MM.1S (cell line): ENCODE measurements at regions not wholly inside any gene's neighbourhood (a gene's known extent, or its start where the extent isn't known, plus 50 kb on each side); places are given as distances from the start of the nearest gene placed in this dataset.

Source experiments
- DNase-seq: peaks from one replicate; pipeline ENCODE4 v3.0.0-alpha.2; 2015
- H2AFZ ChIP-seq: fragments of 300-600 bp; sonication (generic); 2 replicates; pipeline ENCODE4 v1.6.0; 2016; ENCODE audit warnings: antibody characterized with exemption, low read length
- H3F3A ChIP-seq: fragments of 300-600 bp; sonication (generic); 2 replicates; pipeline ENCODE4 v1.6.1; 2016; ENCODE audit warnings: mild to moderate bottlenecking, antibody characterized with exemption, low read length, moderate library complexity, mixed read lengths; ENCODE audit not compliant: insufficient read depth
- H3K27ac ChIP-seq: fragments of 300-600 bp; sonication (generic); 2 replicates; pipeline ENCODE4 v1.5.1; 2016; ENCODE audit warnings: mild to moderate bottlenecking, low read length
- H3K27me3 ChIP-seq: fragments of 300-600 bp; sonication (generic); replicated peaks from 2 replicates; pipeline ENCODE4 v1.6.0; 2016; ENCODE audit warnings: low read length; ENCODE audit not compliant: insufficient read depth
- H3K36me3 ChIP-seq: fragments of 300-600 bp; sonication (generic); replicated peaks from 2 replicates; pipeline ENCODE4 v1.6.1; 2016; ENCODE audit warnings: mild to moderate bottlenecking, low read length, mixed read lengths; ENCODE audit not compliant: insufficient read depth
- H3K4me1 ChIP-seq: fragments of 300-600 bp; sonication (generic); 2 replicates; pipeline ENCODE4 v1.6.1; 2016; ENCODE audit warnings: low read length, mixed read lengths
- H3K4me2 ChIP-seq: fragments of 300-600 bp; sonication (generic); 2 replicates; pipeline ENCODE4 v1.6.0; 2016; ENCODE audit warnings: low read depth, low read length
- H3K4me3 ChIP-seq: fragments of 300-600 bp; sonication (generic); 2 replicates; pipeline ENCODE4 v1.5.1; 2016; ENCODE audit warnings: low read length, mixed read lengths
- H3K79me2 ChIP-seq: fragments of 300-600 bp; sonication (generic); 2 replicates; pipeline ENCODE4 v1.6.1; 2016; ENCODE audit warnings: mixed run types, low read length, mixed read lengths
- H3K9ac ChIP-seq: fragments of 300-600 bp; sonication (generic); 2 replicates; pipeline ENCODE4 v1.6.1; 2016; ENCODE audit warnings: low read length, mixed read lengths
- H3K9me2 ChIP-seq: fragments of 300-600 bp; sonication (generic); replicated peaks from 2 replicates; pipeline ENCODE4 v1.6.1; 2016; ENCODE audit warnings: mild to moderate bottlenecking, low read length, mixed read lengths; ENCODE audit not compliant: insufficient read depth
- H3K9me3 ChIP-seq: fragments of 300-600 bp; sonication (generic); replicated peaks from 2 replicates; pipeline ENCODE4 v1.6.1; 2016; ENCODE audit warnings: mild to moderate bottlenecking, low read length, mixed read lengths; ENCODE audit not compliant: insufficient read depth
- H4K20me1 ChIP-seq: fragments of 300-600 bp; sonication (generic); 2 replicates; pipeline ENCODE4 v1.6.1; 2016; ENCODE audit warnings: mild to moderate bottlenecking, low read length, moderate library complexity, mixed read lengths; ENCODE audit not compliant: insufficient read depth
- EZH2 ChIP-seq: fragments of 300-600 bp; sonication (generic); optimal IDR thresholded peaks from 2 replicates; pipeline ENCODE3; 2017; ENCODE audit warnings: low read depth, mild to moderate bottlenecking, antibody characterized with exemption, low read length, mixed read lengths
- EZH2phosphoT487 ChIP-seq: fragments of 300-600 bp; sonication (generic); IDR thresholded peaks from 2 replicates; pipeline ENCODE4 v1.6.1; 2018; ENCODE audit warnings: antibody characterized with exemption, low read length
- TF ChIP-seq, protein P1 (sequence below): fragments of 300-600 bp; sonication (generic); IDR thresholded peaks from 2 replicates; pipeline ENCODE4 v1.5.1; 2016; ENCODE audit warnings: antibody characterized with exemption, low read length, mixed read lengths

DNA sequence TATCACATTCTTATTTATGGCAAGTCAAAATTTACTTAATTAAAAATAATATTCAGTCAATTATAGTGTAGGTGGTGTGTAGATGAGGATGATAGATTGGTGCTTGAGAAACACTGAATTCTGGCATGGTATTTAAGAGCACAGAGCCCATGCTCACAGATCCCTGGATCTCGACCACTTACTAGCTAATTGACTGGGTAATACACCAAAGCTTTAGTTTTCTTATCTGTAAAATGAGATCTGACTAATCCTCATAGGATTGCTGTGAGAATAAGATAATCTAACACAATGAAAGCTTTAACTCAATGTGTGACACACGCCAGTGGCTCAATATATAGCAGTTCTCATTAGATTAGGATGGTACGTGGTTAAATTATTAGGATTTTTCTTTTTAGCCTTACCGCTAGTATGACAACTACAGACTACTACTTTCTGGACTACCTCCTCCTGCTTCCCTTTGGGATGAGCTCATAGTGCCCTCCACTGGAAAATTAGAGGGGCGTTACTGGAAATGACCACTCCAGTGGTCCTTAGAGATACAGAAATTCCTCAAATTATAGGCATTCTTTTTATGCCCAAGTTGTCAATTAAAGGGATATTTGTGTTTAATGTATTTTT is 482.8 kb upstream of the TBX3 start:
- H3K4me3 ChIP-seq, result no peak overlapping the region
- no peaks in the 10 kb centered on the region for H3K79me2 ChIP-seq
- H3K36me3 ChIP-seq, result no peaks in the 10 kb centered on the region
- DNase-seq, result no peak
- no peaks in the 10 kb centered on the region for H3K9me3 ChIP-seq
- H2AFZ ChIP-seq, result no peak overlapping the region
- H3F3A ChIP-seq, result no peaks in the 10 kb centered on the region
- H3K4me2 ChIP-seq, result no peak overlapping the region
- H4K20me1 ChIP-seq, result no peaks in the 10 kb centered on the region
- TF ChIP-seq, protein P1, sequence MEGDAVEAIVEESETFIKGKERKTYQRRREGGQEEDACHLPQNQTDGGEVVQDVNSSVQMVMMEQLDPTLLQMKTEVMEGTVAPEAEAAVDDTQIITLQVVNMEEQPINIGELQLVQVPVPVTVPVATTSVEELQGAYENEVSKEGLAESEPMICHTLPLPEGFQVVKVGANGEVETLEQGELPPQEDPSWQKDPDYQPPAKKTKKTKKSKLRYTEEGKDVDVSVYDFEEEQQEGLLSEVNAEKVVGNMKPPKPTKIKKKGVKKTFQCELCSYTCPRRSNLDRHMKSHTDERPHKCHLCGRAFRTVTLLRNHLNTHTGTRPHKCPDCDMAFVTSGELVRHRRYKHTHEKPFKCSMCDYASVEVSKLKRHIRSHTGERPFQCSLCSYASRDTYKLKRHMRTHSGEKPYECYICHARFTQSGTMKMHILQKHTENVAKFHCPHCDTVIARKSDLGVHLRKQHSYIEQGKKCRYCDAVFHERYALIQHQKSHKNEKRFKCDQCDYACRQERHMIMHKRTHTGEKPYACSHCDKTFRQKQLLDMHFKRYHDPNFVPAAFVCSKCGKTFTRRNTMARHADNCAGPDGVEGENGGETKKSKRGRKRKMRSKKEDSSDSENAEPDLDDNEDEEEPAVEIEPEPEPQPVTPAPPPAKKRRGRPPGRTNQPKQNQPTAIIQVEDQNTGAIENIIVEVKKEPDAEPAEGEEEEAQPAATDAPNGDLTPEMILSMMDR, result no peak
- TF ChIP-seq EZH2 (no peak), EZH2phosphoT487 (no peak)
- H3K4me1 ChIP-seq, result no peaks in the 10 kb centered on the region
- no peak overlapping the region for H3K9ac ChIP-seq
- H3K9me2 ChIP-seq, result no peaks in the 10 kb centered on the region
- H3K27me3 ChIP-seq, result no peaks in the 10 kb centered on the region
- no peak overlapping the region for H3K27ac ChIP-seq

DNA sequence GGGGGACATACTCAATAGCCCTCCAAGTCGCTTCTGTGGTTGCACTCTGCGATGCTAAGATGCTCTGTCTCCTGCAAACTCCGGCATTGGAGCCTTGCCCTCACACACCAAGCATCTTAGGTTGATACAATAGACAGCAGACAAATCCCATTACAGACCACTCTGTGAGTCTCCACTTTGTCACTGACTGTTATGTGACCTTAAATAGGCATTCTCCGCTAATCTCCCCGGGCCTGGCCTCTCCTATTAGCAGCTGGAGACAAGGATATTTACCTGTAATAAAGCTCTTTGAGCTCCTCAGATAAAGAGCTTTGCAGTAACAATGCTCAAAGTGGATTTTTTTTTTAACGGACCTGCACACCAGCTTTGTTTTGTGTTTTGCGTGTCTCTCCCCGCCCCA is 479.7 kb upstream of the TBX3 start:
- H3K4me1 ChIP-seq, result no peaks in the 10 kb centered on the region
- H4K20me1 ChIP-seq, result no peaks in the 10 kb centered on the region
- H3K27ac ChIP-seq, result no peak overlapping the region
- H3K4me2 ChIP-seq, result no peak overlapping the region
- H3K9me3 ChIP-seq, result no peaks in the 10 kb centered on the region
- no peaks in the 10 kb centered on the region for H3K79me2 ChIP-seq
- H3K27me3 ChIP-seq, result no peaks in the 10 kb centered on the region
- H2AFZ ChIP-seq, result no peak overlapping the region
- H3K9me2 ChIP-seq, result no peaks in the 10 kb centered on the region
- H3F3A ChIP-seq, result no peaks in the 10 kb centered on the region
- no peak for TF ChIP-seq EZH2phosphoT487
- no peak for TF ChIP-seq EZH2
- TF ChIP-seq, protein P1, result no peak
- no peak for DNase-seq
- H3K4me3 ChIP-seq, result no peak overlapping the region
- H3K9ac ChIP-seq, result no peak overlapping the region
- H3K36me3 ChIP-seq, result no peaks in the 10 kb centered on the region

GRCh38 chr12:115160271-115161128 is 476.5 kb upstream of the TBX3 start:
- no peak for DNase-seq
- Histone ChIP-seq H3K79me2 (no peaks in the 10 kb centered on the region), H3K9me3 (no peaks in the 10 kb centered on the region)

More at GRCh38 chr12:115160271-115161128, 476.5 kb upstream of the TBX3 start:
- H3K4me1 ChIP-seq, result no peaks in the 10 kb centered on the region
- TF ChIP-seq, protein P1, result no peak
- TF ChIP-seq EZH2 (no peak), EZH2phosphoT487 (no peak)
- no peaks in the 10 kb centered on the region for H3K36me3 ChIP-seq
- H3K27me3 ChIP-seq, result no peaks in the 10 kb centered on the region
- no peaks in the 10 kb centered on the region for H3K9me2 ChIP-seq
- H2AFZ ChIP-seq, result no peak overlapping the region
- H3K9ac ChIP-seq, result no peak overlapping the region
- H4K20me1 ChIP-seq, result no peaks in the 10 kb centered on the region
- no peaks in the 10 kb centered on the region for H3F3A ChIP-seq
- no peak overlapping the region for H3K4me2 ChIP-seq
- H3K27ac ChIP-seq, result no peak overlapping the region
- H3K4me3 ChIP-seq, result no peak overlapping the region
